ENCODE measurements at regions not wholly inside any gene's neighbourhood (a gene's known extent, or its start where the extent isn't known, plus 50 kb on each side); places are given as distances from the start of the nearest gene placed in this dataset.

DNA sequence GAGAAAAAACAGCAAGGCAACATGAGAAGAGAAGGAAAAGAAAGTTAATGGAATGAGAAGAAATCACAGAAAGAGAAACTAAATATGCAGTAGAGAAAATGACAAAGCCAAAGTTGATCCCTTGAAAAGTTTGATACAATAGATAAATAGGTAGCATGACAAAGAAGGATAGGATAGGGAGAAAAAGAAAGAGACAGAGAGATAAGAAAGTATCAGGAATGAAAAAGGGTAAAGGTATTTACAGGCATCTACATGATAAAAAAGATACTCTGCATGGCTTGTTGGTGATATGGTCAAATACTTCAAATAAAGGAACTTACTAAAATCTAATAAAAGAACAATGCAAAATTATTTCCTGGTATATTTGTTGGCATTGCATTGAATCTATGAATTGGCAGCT lies 185.5 kb upstream of the TECRL start (continued):
- TF ChIP-seq, protein P1, sequence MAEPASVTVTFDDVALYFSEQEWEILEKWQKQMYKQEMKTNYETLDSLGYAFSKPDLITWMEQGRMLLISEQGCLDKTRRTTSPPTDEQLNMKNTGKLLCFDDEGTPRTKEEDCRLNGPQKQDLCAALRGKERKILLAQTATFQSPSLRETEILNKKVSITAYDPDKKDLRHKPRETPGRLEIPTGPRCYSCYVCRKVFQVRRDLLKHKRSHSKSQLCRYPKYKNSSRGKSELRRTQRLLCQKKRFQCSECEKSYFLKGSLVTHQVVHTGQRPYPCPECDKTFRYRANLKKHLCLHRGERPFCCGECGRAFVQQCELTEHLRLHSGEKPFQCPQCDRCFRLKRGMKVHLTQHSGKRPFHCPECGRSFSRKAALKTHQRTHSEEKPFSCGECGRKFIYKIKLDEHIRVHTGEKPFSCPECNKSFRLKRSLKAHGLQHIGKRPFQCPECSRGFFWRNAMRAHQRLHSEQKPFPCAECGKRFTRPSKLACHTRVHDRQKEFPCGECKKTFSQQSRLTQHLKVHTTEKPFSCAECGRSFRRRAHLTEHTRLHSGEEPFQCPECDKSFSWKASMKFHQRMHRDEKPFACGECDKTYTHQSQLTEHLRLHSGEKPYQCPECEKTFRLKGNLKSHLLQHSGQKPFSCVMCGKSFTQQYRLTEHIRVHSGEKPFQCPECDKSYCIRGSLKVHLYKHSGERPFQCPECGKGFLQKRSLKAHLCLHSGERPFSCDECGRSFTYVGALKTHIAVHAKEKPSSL (CRISPR knock-in tag; conservative IDR thresholded peaks at IDR 0.05), result no peak
- TF ChIP-seq, protein P2, sequence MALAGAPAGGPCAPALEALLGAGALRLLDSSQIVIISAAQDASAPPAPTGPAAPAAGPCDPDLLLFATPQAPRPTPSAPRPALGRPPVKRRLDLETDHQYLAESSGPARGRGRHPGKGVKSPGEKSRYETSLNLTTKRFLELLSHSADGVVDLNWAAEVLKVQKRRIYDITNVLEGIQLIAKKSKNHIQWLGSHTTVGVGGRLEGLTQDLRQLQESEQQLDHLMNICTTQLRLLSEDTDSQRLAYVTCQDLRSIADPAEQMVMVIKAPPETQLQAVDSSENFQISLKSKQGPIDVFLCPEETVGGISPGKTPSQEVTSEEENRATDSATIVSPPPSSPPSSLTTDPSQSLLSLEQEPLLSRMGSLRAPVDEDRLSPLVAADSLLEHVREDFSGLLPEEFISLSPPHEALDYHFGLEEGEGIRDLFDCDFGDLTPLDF (CRISPR knock-in tag; IDR thresholded peaks at IDR 0.05), result no peak
- TF ChIP-seq, protein P3, sequence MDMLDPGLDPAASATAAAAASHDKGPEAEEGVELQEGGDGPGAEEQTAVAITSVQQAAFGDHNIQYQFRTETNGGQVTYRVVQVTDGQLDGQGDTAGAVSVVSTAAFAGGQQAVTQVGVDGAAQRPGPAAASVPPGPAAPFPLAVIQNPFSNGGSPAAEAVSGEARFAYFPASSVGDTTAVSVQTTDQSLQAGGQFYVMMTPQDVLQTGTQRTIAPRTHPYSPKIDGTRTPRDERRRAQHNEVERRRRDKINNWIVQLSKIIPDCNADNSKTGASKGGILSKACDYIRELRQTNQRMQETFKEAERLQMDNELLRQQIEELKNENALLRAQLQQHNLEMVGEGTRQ (CRISPR knock-in tag; IDR thresholded peaks at IDR 0.05), result no peak
- no peak for TF ChIP-seq ZNF138 (CRISPR knock-in tag; conservative IDR thresholded peaks at IDR 0.05)
- no peak for TF ChIP-seq ZNF317 (CRISPR knock-in tag; IDR thresholded peaks at IDR 0.05; ENCODE audit: borderline replicate concordance, low read depth)

DNA sequence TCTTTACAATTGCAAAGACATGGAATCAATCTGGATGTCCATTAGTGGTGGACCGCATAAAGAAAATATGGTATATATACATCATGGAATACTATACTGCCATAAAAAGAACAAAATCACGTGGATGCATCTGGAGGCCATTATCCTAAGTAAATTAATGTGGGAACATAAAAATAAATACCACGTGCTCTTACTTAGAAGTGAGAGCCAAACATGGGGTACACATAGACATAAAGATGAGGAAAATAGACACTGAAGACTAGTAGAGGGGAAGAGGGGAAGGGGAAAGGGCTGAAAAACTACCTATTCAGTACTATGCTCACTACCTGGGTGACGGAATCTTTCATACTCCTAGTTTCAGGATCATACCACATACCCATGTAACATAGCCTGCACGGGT lies 179.3 kb upstream of the TECRL start:
- Mint-ChIP-seq H3K27me3 (ENCODE audit: low read depth) (no peaks in the 10 kb centered on the region), H3K4me1 (peaks cover 9% of the 10 kb centered on the region; the same call in 1 of the 2 replicates), H3K36me3 (peaks cover 29% of the 10 kb centered on the region), H3K4me3 (no peak overlapping the region), H3K27ac (no peak overlapping the region), H3K9me3 (peaks cover 36% of the 10 kb centered on the region)
- DNase-seq (ENCODE audit: low spot score) (no peak), ATAC-seq (no peak)
- POLR2A ChIA-PET, result no interaction called here
- TF ChIP-seq CBFB (CRISPR knock-in tag; IDR thresholded peaks at IDR 0.05; ENCODE audit: low read depth), result no peak
- CTCF ChIA-PET, result no interaction called here

DNA sequence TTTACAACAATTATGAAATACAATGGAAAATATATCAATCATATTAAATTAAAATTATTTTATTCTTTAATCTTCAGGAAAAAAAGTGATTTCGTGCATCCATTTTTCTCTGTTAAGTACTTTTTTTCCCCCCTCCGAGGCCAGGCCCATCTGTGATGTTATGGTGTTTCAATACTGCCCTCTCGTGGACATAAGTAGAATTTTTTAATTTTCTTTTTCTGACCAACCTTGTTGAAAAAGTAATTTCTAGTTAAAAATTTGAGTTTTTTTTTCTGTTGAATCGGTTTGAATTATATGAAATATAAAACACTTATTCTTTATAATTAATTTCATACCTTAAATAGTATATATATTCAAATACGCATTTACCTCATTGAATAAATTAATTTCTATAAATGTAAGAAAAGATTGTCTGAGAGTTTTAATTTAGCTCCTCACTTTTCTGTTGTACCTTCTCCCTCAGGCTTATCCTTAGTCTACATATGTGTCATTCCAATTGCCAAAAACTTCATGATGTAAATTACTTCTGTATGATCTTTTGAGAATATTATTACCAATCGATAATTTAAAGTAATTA lies 175.8 kb upstream of the TECRL start:
- H3K27me3 Mint-ChIP-seq (ENCODE audit: low read depth), result no peaks in the 10 kb centered on the region
- TF ChIP-seq, protein P4, sequence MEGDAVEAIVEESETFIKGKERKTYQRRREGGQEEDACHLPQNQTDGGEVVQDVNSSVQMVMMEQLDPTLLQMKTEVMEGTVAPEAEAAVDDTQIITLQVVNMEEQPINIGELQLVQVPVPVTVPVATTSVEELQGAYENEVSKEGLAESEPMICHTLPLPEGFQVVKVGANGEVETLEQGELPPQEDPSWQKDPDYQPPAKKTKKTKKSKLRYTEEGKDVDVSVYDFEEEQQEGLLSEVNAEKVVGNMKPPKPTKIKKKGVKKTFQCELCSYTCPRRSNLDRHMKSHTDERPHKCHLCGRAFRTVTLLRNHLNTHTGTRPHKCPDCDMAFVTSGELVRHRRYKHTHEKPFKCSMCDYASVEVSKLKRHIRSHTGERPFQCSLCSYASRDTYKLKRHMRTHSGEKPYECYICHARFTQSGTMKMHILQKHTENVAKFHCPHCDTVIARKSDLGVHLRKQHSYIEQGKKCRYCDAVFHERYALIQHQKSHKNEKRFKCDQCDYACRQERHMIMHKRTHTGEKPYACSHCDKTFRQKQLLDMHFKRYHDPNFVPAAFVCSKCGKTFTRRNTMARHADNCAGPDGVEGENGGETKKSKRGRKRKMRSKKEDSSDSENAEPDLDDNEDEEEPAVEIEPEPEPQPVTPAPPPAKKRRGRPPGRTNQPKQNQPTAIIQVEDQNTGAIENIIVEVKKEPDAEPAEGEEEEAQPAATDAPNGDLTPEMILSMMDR (IDR thresholded peaks at IDR 0.05), result peak; percentile 29
- TF ChIP-seq ESRRA (CRISPR knock-in tag; IDR thresholded peaks at IDR 0.05; ENCODE audit: borderline replicate concordance), result no peak
- DNase-seq (ENCODE audit: low spot score), result peak; percentile 18
- ChIA-PET POLR2A (no interaction called here), CTCF (interaction anchor here (0.6 to 1.6 kb wide), 4 partner anchors 33 to 426 kb away, joined by 3 to 4 read pairs (median 4); no protein-coding TSS in a partner anchor)
- peaks cover 28% of the 10 kb centered on the region for H3K4me1 Mint-ChIP-seq
- H3K4me3 Mint-ChIP-seq, result no peak overlapping the region
- H3K9me3 Mint-ChIP-seq, result peaks cover 15% of the 10 kb centered on the region
- peaks cover 16% of the 10 kb centered on the region for H3K36me3 Mint-ChIP-seq
- no peak for ATAC-seq
- H3K27ac Mint-ChIP-seq, result no peak overlapping the region

DNA sequence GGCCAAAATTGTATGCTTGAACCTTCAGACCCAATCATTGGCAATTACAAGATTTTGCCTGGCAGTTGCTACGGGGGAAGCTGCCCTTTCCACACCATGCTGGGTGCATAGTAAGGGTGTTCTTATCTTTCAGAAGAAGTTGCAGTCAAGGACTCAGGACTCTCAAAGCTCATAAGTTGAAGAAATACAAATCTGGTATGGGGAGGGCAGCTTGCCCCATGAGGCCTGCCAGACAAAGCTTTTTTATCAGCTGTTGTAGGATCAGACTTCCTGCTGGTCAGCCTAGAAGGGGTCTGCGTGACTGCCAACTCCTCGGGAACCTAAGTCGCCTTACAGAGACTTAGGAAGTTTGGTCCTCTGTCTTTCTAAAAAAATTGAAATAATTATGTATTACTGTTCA lies 174.9 kb upstream of the TECRL start:
- H3K27me3 Mint-ChIP-seq (ENCODE audit: low read depth), result no peaks in the 10 kb centered on the region
- no peak overlapping the region for H3K27ac Mint-ChIP-seq
- TF ChIP-seq SMAD3 (CRISPR knock-in tag; IDR thresholded peaks at IDR 0.05; ENCODE audit: borderline replicate concordance), result no peak
- TF ChIP-seq CREM (CRISPR knock-in tag; IDR thresholded peaks at IDR 0.05), result no peak
- no peak for TF ChIP-seq RELA (CRISPR knock-in tag; IDR thresholded peaks at IDR 0.05; ENCODE audit: borderline replicate concordance)
- TF ChIP-seq, protein P5, sequence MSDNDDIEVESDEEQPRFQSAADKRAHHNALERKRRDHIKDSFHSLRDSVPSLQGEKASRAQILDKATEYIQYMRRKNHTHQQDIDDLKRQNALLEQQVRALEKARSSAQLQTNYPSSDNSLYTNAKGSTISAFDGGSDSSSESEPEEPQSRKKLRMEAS (CRISPR knock-in tag; IDR thresholded peaks at IDR 0.05), result no peak
- TF ChIP-seq, protein P6, sequence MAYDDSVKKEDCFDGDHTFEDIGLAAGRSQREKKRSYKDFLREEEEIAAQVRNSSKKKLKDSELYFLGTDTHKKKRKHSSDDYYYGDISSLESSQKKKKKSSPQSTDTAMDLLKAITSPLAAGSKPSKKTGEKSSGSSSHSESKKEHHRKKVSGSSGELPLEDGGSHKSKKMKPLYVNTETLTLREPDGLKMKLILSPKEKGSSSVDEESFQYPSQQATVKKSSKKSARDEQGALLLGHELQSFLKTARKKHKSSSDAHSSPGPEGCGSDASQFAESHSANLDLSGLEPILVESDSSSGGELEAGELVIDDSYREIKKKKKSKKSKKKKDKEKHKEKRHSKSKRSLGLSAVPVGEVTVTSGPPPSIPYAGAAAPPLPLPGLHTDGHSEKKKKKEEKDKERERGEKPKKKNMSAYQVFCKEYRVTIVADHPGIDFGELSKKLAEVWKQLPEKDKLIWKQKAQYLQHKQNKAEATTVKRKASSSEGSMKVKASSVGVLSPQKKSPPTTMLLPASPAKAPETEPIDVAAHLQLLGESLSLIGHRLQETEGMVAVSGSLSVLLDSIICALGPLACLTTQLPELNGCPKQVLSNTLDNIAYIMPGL (CRISPR knock-in tag; IDR thresholded peaks at IDR 0.05), result no peak
- no peak for TF ChIP-seq PRRX2 (CRISPR knock-in tag; IDR thresholded peaks at IDR 0.05)
- TF ChIP-seq, protein P7, sequence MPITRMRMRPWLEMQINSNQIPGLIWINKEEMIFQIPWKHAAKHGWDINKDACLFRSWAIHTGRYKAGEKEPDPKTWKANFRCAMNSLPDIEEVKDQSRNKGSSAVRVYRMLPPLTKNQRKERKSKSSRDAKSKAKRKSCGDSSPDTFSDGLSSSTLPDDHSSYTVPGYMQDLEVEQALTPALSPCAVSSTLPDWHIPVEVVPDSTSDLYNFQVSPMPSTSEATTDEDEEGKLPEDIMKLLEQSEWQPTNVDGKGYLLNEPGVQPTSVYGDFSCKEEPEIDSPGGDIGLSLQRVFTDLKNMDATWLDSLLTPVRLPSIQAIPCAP (CRISPR knock-in tag; IDR thresholded peaks at IDR 0.05), result no peak
- no peak for TF ChIP-seq FOXP1 (CRISPR knock-in tag; IDR thresholded peaks at IDR 0.05; ENCODE audit: borderline replicate concordance)
- TF ChIP-seq, protein P8, sequence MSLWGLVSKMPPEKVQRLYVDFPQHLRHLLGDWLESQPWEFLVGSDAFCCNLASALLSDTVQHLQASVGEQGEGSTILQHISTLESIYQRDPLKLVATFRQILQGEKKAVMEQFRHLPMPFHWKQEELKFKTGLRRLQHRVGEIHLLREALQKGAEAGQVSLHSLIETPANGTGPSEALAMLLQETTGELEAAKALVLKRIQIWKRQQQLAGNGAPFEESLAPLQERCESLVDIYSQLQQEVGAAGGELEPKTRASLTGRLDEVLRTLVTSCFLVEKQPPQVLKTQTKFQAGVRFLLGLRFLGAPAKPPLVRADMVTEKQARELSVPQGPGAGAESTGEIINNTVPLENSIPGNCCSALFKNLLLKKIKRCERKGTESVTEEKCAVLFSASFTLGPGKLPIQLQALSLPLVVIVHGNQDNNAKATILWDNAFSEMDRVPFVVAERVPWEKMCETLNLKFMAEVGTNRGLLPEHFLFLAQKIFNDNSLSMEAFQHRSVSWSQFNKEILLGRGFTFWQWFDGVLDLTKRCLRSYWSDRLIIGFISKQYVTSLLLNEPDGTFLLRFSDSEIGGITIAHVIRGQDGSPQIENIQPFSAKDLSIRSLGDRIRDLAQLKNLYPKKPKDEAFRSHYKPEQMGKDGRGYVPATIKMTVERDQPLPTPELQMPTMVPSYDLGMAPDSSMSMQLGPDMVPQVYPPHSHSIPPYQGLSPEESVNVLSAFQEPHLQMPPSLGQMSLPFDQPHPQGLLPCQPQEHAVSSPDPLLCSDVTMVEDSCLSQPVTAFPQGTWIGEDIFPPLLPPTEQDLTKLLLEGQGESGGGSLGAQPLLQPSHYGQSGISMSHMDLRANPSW (CRISPR knock-in tag; conservative IDR thresholded peaks at IDR 0.05; ENCODE audit: low read depth), result no peak
- TF ChIP-seq HMGA2 (CRISPR knock-in tag; IDR thresholded peaks at IDR 0.05), result no peak

More for the DNA sequence above, 174.9 kb upstream of the TECRL start:
- H3K4me3 Mint-ChIP-seq, result no peak overlapping the region
- DNase-seq (ENCODE audit: low spot score), result no peak
- ATAC-seq, result no peak
- CTCF ChIA-PET, result interaction anchor here (1.0 to 1.6 kb wide), 2 partner anchors 45 to 425 kb away, joined by 4 to 8 read pairs; no protein-coding TSS in a partner anchor
- peaks cover 16% of the 10 kb centered on the region for H3K9me3 Mint-ChIP-seq
- H3K4me1 Mint-ChIP-seq, result peaks cover 28% of the 10 kb centered on the region
- peaks cover 16% of the 10 kb centered on the region for H3K36me3 Mint-ChIP-seq
- POLR2A ChIA-PET, result no interaction called here
